SH-SY5Y (cell line): ENCODE measurements at regions not wholly inside any gene's neighbourhood (a gene's known extent, or its start where the extent isn't known, plus 50 kb on each side); places are given as distances from the start of the nearest gene placed in this dataset.

ENCODE experiments used
- GATA2 ChIP-seq: IDR thresholded peaks from 2 replicates; pipeline ENCODE4 v1.6.1; 2011; ENCODE audit warnings: mild to moderate bottlenecking, low read depth, low read length
- GATA3 ChIP-seq: IDR thresholded peaks from 2 replicates; pipeline ENCODE4 v1.6.1; 2011; ENCODE audit warnings: low read depth, mild to moderate bottlenecking, low read length, moderate library complexity

- TF ChIP-seq GATA2 (no peak), GATA3 (no peak)
Observed at GRCh38 chr11:24286238-24286637, 210.6 kb upstream of the LUZP2 start.
